Middle frontal gyrus (tissue), 1 donor: ENCODE measurements at regions not wholly inside any gene's neighbourhood (a gene's known extent, or its start where the extent isn't known, plus 50 kb on each side); places are given as distances from the start of the nearest gene placed in this dataset.

Experiments
- DNase-seq: peaks from one replicate; pipeline ENCODE4 v3.0.0-alpha.2; 2015; ENCODE audit warnings: low spot score; ENCODE audit errors: extremely low spot score

DNA sequence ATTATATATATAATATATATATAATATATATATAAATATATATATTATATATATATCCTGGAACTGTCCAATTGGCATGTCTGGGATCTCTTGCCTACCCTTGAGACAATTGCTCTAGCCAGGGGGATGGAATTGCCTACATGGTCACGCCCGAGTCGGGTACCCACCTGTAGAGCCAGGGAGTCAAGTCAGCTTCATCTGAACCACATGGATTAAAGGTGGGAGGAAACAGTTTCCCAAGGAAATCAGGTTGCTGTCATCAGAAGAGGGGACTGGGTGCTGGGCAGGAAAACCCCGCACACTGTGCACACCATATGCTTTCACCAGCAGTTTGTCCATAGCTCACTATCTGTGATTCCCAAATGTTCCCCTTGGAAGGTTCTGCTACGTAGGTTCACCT, 252.5 kb upstream of the NOX3 start:
- DNase-seq: no peak

DNA sequence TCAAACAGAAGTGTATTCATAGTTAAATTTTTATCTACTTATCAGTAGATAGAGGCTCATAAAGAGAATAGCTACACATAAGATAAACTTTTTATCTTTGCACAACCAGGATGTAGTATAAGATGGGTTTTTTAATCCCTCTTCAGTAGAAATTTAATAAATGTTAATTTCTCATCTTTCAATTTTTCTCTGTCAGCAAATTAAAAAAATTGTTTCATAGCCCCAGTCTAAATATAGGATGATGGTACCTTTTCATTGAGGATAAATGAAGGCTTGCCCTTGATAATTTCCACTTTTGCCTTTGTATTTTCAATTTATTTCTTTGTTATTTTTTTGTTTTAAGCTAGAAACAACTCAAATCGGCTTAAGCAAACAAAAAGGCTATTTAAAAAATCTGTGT, 251.2 kb upstream of the NOX3 start:
- DNase-seq: no peak

DNA sequence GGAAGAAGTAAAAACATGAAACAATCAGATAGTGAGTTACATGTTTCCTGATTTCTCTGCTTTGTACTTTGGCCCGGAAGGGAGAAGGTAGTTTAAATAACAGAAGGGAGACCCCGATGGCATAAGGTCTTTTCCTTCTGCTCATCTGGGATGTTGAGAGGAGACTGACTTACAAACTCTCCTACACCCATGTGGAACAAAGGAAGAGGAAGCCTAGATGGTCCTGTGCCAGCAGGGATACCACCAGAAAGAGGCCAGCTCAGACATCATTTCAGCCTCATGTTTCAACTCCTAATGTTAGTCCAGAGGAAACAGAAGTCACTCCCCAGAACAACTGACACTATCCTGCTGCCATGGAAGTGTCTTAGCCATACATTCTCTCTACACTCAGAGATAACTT, 250.7 kb upstream of the NOX3 start:
- DNase-seq: no peak

DNA sequence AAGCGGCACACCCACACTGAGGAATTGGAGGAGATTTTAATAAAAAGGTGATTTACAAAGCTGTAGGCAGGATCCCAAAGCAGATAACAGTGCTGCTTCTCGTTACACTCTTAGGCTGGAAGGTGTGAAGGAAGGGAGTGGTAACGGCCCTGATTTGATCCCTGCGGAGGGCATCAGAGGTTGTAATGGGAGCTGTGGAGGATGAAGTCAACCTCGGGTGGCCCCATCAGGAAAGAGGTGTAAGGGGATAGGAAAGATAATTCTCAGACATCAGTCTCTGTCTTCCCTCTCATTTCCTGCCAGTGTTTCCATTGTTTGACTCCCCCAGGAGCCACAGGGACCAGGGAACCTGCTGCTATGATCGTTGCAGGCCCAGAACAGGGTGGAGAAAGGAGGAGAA, 245.7 kb upstream of the NOX3 start:
- no peak for DNase-seq

DNA sequence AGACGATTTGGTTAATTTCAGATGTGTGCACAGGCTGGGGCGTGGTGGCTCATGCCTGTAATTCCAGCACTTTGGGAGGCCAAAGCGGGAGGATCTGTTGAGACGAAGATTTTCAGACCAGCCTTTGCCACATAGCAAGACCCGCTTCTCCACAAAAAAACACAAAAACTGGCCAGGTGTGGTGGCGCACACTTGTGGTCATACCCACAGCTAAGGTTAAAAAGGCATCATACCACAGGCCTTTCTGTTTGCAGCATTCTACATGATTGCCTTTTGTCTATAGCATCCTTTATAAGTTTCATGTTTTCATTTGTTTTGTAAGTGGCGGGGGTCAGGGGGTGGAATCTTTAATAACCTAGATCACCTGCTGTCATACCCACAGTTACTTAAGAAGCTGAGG, 239.9 kb upstream of the NOX3 start:
- no peak for DNase-seq

DNA sequence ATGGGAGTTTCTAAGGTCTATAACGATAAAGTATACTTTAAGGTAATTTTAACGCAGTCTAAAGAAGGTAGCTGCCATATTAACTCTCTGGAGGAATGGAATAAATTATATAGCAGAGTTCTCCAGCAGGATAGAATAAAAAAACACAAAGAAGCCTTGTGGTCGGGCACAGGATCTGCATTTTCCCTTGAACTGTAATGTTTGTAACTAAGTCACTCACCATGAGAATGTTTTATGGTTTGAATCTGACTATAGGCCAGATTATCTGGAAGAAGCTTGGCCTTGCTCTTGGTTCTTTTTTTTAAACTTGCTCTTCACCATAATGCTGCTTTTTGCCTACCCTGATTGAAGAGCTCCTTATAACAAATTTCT, 238.8 kb upstream of the NOX3 start:
- DNase-seq: no peak

DNA sequence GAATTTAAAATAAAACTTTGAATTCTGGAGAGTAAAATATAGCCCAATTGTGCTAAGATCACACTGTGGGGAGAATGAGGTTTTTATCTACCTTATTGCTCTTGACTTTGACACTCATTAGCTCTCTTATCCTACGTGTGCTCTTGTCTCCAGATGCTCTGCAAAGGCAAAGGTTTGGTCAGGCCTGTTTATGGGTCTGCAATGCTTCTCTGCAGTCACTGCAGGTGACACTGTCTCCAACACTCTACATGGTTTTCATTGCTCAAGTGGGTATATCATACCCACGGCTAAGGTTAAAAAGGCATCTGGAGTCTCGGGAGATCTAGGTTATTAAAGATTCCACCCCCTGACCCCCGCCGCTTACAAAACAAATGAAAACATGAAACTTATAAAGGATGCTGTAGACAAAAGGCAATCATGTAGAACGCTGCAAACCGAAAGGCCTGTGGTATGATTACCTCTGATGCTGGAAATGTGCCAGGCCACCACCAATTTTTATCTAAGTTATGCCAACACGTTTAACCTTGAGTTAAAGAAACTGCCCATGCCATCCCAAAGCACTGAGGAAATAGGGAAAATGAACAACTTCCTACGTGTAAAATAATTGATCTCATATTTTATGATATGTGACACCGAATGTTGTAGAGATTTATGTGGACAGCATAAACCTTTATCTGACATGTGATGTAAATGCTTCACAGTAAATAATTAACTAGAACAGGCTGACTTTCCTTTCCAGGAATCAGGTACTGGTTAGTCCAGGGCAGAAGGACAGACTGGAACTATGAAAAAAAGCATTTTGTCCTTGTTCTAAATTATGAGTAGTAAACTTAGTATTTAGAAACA, 238.2 kb upstream of the NOX3 start:
- DNase-seq: no peak

DNA sequence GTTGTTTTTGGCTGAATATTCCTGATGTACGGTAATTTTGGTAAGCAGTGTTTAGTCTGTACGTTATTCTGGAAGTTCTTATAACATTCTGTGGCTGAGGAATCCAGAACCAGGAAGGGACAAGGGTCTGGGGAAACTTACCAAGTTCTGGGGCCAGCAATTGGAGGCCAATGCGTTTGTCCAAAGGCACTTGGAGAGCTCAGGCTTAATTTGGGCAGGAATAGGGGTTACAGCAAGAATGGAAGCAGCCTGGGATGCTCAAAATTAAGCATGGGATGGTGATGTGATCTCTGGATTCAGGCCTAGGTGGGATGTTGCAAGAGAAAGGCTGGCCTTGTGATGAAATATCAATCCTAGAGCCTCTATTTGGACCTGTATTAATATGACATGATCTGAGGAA, 235.2 kb upstream of the NOX3 start:
- DNase-seq: no peak

DNA sequence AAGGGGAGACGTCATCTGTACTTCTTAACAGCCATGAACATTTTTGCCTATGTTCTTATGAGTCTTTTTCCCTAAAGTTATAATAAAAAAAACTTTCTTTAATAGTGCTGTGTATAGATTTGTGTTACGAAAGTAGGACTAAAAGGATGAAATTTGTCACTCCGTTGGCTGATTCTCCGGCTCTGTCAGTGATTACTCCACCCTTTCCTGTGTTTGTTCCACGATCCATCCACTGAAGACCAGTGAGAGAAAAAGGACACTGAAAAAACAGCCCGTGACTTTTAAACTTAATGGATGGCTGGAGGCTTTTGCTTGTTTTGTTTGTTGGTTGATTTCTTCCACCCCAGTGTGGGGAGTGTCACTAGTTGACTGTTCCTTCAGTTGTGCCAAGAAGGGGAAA, 232.0 kb upstream of the NOX3 start:
- DNase-seq: no peak

DNA sequence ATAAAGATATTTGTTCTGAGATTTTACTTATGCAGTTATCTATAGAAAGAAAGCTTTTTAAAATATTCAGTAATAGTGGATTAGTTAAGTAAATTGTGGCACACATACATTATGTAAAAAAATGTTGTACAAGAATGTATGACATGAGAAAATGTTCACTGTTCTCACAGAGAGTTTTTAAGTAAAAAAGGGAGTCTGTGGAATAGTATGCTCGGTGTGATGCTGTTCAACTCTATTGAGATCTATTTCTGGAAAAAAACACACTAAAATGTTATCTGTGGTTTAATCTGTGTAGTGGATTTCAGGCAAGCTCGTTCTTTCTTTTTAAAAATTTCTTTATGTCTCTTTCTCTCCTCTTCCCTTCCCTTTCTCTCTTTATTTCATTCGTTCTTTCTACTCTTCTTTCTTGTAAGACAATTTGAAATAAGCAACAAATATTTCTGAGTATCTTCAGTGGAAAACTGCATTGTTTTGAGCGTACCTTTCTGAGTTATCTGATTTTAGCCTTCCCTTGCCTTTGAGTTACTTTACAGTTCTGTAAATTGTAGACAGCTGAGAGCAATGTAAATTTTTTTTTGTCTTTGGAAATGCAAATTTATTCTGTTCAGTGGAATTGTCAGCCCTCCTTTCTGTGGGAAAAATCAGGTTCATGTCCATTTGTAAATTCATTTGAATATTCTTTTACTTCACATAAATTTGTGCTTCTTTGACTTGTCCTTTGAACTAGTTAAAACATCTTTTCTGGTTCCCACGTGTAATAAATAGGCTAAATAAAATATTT, 229.0 kb upstream of the NOX3 start:
- DNase-seq: no peak

DNA sequence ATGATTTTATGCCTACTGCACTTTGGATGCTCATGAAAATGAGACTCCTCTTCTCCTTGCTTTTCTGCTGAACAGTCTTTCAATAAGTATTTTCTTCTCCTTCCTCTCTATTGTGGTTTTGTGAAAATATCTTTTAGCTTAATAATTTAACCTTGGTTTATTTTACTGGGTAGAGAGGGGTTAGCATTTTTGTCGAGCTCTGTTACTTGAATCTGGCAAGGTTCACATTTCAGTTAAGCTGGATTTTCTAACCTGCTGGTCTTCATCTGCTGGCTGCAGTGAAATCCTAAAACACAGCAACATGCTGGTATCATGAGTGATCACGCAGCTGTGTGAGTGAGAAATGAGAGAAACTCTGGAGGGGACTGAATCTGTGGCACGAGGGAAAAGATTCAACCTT, 222.7 kb upstream of the NOX3 start:
- no peak for DNase-seq

DNA sequence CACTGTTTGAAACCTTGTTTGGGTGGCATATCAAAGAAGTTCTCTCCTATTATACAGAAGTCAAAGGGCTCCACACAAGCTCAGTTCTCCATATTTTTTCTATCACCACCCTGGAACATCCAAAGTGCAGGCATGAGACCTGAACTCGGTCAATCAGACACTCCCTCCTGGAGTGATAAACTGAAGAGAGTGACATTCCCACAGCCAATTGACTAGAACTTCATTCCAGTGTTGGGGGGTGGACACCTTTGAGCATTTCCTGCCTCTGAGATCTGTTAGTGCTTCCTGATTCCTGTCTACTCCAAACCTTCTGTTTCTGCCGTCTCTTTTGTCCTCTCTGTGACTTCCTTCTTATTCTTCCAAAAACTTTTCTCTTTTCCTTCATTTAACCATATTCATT, 220.7 kb upstream of the NOX3 start:
- no peak for DNase-seq

DNA sequence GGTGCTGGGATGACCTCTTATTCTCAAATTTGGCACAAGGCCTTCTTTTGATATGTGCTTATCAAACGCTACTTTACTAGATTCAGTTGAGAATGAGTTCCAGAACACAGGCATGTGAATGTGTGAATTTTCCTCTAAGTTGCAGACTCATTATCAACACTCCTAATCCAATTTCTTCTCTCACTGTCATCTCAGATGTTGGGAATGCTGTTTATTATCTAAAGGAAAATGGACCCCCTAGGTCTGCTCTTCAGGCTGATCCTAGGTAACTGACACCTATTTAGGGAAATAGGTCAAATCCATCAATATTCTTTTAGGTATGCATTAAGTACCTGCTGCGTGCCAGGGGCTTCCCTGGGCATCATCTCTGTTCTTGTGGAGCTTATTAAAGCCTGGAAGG, 215.0 kb upstream of the NOX3 start:
- no peak for DNase-seq

DNA sequence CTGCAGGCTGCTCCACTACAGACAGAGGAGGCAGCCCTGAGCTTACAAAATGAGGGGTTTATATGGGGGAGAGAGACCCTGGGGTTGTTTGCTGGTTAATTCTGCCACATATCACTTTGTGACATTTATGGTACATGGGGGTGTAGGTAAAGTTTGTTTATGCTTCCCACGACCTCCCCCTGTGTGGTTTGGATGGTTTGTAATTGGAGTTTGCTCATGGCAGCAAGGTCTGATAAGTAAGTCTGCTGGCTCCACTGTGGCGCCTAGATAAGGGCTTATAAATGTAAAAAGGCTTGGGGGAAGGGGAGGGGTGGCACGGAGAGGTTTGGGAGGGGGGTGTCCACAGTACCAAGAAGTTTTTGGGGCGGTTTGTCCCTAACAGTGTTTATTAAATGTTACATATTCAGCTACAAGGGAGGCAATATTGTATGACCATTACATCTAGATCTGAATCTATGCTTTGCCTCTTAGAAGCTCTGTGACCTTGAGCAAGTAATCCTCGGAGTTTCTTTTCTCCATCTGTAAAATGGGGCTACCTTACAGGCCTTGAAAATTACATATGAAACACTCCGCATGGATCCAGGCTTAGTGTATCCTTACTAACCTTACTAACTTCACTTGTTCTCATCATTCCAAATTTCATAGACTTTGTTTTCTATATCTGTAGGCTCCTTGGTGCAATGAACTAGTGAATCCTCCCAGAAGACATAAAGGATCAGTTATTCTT, 204.8 kb upstream of the NOX3 start:
- no peak for DNase-seq

DNA sequence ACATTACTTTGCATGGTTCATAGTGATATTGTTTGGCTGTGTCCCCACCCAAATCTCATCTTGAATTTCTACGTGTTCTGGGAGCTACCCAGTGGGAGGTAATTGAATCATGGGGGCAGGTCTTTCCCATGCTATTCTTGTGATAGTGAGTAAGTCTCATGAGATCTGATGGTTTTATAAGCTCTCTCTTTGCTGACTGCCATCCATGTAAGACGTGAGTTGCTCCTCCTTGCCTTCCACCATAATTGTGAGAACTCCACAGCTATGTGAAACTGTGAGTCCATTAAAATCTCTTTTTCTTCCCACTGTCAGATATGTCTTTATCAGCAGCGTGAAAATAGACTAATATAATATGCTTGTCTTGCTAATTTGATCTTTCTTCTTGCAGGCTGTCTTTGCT, 200.4 kb upstream of the NOX3 start:
- no peak for DNase-seq

DNA sequence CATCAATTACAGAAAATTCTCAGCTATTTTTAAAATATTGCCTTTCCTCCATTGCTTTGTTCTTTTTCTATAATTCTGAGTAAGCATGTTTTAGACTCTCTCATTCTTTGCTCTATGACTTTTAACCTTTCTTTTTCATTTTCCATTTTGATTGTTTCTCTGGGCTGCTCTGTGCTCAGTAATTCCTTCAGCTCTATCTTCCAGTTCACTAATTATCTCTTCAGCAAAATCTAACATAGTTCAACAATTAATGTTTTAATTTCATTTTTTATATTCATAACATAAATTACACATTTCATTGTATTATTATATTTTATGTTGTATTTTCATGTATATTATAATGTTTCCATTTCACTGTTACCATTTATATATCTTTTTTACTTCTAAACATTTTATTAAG, 198.8 kb upstream of the NOX3 start:
- DNase-seq: no peak

DNA sequence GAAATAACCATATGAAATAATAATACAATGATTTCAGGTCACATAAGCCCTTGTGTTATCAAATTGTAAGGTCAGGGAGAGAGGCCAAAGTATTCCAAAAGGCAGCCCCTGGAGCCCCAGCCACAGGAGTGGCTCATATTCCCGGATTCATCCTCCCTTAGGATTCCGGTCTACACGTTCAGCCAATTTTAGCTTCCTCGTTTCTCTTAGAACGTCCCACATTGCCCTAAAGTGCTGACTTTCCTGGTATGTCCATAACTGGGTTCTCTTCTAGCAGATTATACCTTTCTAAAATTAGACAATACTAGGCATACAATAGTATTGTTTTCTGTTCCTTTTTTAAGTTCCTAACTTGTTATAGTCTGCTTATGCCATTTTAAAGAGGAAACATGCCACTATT, 192.7 kb upstream of the NOX3 start:
- no peak for DNase-seq

DNA sequence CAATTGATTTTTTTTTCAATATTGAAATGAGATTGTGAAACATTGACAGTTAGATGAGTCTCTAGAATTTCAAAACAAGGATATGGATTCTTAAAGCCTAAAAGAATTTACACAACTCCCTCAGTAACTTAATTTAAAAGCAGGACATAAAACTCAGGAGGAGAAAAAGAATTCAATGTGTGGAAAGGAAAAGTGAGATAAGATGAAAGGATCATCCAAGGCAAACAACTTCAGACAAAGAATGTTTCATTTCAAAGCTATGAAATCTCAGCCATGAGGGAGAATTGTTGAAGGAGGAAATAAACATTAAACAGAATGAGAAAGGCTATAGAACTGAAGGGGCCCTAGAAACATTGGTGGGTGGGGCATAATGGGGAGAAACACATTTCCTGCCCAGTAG, 191.7 kb upstream of the NOX3 start:
- no peak for DNase-seq

DNA sequence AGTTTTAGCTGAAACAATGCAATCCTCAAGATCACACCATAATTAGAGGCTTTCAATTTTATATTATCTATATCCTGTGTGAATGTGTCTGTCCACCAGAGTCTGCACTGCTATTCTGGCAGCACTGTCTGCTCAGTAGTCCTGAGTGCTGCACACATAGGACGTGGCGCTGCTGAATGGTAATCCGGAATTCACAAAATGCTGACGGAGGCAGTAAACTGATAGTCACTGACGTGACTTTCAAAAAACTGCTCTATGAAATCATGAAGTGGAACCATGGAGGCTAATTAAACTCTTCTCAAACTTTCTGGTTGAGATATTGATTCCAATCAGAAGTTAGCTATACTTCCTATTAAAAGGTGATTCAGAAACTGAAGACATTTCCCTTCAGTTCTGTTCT, 190.8 kb upstream of the NOX3 start:
- DNase-seq: no peak

DNA sequence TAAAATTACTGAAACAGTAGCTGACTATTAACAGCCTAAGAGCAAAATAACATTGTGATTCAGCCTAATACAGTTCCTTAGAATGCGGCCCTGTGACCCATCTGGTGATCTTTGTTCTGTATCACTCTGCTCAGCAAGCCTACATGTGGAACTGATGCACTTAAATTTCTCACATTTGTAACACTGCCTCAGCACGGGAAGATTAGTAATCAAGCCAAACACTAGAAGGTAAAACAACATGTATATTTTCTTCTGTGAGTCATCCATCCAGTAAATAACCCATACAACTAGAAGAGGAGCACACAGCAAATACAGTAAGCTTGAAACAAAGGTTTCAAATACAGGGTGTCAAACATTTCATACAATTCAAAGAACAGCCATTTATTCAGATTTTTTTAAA, 189.7 kb upstream of the NOX3 start:
- no peak for DNase-seq

DNA sequence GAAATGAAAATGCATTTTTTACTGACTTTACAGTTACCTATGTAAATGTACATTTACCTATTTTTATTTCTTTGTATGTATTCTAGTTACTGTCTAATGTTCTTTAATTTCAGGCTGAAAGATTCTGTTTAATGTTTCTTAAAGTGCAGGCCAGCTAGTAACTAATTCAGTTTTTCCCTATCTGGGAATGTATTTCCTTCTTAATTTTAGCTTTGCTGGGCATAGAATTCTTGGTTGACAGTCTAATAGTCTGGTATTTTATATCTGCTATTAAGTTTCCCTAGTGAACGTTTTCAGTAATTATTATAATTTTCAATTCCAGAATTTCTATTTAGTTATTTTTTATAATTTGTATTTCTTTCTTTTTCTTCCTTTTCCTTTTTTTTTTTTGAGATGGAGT, 186.0 kb upstream of the NOX3 start:
- no peak for DNase-seq

DNA sequence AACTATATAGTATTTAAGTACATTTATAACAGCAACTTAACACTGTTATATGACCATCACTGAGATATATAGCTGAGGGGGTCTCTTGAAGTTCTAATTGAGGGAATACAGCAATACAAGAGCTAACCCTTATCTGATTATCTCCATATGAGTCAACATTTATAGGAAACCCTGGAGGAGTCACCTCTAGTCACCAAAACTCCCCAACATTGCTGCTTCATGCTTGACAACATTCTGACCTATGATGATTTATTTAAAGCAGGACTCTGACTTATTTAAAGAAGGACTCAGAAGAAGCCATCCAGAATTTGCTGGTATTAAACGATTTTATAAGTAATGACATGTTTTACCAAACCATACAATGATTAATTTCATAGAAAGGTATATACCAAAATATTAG, 182.6 kb upstream of the NOX3 start:
- no peak for DNase-seq
